AG09309 (cell line): ENCODE measurements at regions not wholly inside any gene's neighbourhood (a gene's known extent, or its start where the extent isn't known, plus 50 kb on each side); places are given as distances from the start of the nearest gene placed in this dataset.

Experiments used
- DNase-seq: peaks from one replicate; pipeline ENCODE4 v3.0.0-alpha.2; 2010; ENCODE audit warnings: low read depth
- H3K4me3 ChIP-seq: 2 replicates; pipeline ENCODE4 v1.5.1; 2011; ENCODE audit warnings: mild to moderate bottlenecking, low read depth, low read length, moderate library complexity; ENCODE audit not compliant: control insufficient read depth
- TF ChIP-seq, protein P1 (sequence below): IDR thresholded peaks from 2 replicates; pipeline ENCODE4 v1.5.1; 2011; ENCODE audit warnings: mild to moderate bottlenecking, low read depth, low read length, inconsistent platforms; ENCODE audit not compliant: insufficient read depth, control insufficient read depth; ENCODE audit errors: missing control alignments

GRCh38 chr3:101941318-101942040 is 92.2 kb downstream of the NFKBIZ start:
- TF ChIP-seq, protein P1, sequence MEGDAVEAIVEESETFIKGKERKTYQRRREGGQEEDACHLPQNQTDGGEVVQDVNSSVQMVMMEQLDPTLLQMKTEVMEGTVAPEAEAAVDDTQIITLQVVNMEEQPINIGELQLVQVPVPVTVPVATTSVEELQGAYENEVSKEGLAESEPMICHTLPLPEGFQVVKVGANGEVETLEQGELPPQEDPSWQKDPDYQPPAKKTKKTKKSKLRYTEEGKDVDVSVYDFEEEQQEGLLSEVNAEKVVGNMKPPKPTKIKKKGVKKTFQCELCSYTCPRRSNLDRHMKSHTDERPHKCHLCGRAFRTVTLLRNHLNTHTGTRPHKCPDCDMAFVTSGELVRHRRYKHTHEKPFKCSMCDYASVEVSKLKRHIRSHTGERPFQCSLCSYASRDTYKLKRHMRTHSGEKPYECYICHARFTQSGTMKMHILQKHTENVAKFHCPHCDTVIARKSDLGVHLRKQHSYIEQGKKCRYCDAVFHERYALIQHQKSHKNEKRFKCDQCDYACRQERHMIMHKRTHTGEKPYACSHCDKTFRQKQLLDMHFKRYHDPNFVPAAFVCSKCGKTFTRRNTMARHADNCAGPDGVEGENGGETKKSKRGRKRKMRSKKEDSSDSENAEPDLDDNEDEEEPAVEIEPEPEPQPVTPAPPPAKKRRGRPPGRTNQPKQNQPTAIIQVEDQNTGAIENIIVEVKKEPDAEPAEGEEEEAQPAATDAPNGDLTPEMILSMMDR: no peak
- no peak overlapping the region for H3K4me3 ChIP-seq
- no peak for DNase-seq

DNA sequence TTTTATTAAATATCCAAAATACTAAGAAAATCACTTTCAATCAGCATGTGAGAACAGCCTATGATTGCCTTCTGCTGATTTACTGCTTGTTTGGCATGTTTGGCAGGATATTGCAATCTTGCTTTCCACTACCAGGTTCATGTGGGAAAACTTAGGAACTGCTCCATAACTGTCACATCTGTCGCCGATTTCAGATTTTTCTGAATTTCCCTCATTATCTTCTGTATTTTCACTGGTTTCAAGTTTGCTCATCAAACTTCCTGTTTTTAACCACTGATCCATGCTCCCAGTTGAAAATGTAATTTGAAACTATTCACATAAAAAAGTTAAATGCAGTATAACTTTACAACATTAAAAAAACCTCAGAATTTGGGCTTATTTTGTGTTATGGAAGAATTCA is 93.0 kb downstream of the NFKBIZ start:
- H3K4me3 ChIP-seq: no peak overlapping the region

DNA sequence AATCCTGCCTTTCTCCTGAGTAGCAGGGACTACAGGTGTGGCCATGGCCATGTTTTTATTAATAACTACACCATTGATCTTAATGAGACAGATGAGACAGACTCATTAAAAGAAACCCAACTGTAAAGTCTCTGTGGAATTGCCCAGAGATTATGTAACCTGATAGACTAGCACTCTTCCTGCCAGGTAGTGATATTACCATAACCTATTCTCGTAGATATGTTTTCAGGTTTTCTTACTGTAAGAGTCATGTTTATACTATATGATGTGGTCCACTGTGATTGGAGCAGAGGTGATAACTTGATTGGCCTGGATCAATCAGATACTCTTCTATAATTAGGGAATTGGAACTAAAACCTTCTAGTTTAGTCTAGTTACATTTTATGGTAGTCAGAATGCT is 93.7 kb downstream of the NFKBIZ start:
- H3K4me3 ChIP-seq: no peak overlapping the region
- DNase-seq: no peak
- TF ChIP-seq, protein P1: no peak

More for the DNA sequence above, 93.0 kb downstream of the NFKBIZ start:
- DNase-seq: no peak
- TF ChIP-seq, protein P1: no peak

DNA sequence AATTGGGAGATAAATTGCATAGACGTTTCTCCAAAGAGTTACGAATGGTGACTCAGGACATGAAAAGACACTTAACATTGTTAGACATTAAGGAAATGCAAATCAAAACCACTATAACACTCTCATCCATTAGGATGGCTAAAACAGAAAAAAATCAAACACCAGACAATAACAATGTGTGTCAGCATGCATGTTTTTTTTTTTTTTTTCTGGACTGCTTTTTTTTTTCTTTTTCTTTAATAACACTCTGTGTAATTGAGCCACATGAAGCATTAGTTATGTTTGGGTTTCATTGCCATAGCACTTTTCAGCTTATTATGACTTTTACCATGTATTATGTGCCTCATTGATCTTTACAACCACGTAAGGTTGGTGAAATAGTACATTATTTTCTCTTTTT is 95.0 kb downstream of the NFKBIZ start:
- DNase-seq: no peak

GRCh38 chr3:101945980-101946379 is 96.7 kb downstream of the NFKBIZ start:
- no peak for DNase-seq
- no peak overlapping the region for H3K4me3 ChIP-seq
- TF ChIP-seq, protein P1: no peak

More for the DNA sequence above, 95.0 kb downstream of the NFKBIZ start:
- no peak overlapping the region for H3K4me3 ChIP-seq
- TF ChIP-seq, protein P1: no peak

- DNase-seq: no peak
- H3K4me3 ChIP-seq: no peak overlapping the region
- TF ChIP-seq, protein P1: no peak
These were observed 97.6 kb downstream of the NFKBIZ start for GRCh38 chr3:101946906-101947305.

DNA sequence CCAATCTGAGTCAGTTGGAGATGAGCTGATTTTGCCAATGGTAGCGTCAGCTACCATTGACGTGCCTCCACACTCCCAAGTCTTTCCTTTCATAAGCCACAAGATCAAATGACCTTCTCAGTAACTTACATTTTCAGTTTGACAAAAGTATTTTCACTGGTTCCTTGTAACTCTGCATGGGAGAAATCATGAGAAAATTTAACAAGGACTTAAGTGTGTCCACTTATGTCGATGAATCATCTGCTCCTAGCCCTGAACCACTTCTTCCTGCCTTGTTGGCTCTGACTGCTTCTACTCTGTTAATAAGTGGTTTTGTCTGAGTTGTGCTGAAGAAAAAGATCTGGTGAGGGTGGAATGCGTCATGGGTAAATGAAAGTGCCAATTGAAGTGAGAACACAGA is 101.2 kb downstream of the NFKBIZ start:
- H3K4me3 ChIP-seq: no peak overlapping the region
- peak; percentile 99 for DNase-seq
- TF ChIP-seq, protein P1: no peak
